Duodenal mucosa (tissue), 2 donors: ENCODE measurements at regions not wholly inside any gene's neighbourhood (a gene's known extent, or its start where the extent isn't known, plus 50 kb on each side); places are given as distances from the start of the nearest gene placed in this dataset.
"Not testable (repeated sequence)": the region's sequence is repeated elsewhere in the genome, so short reads cannot be mapped to it uniquely, and the experiment has no call there.

Source experiments
- H3K27ac ChIP-seq: one replicate; pipeline ENCODE4 v1.7.0; 2013; ENCODE audit warnings: low read depth, low read length
- H3K27me3 ChIP-seq, 2 donors: one replicate each; pipeline ENCODE4 v1.7.0; 2013; ENCODE audit warnings: low read length in 2 of 2, control low read depth in 1 of 2; ENCODE audit not compliant: insufficient read depth in 2 of 2, control insufficient read depth in 1 of 2
- H3K36me3 ChIP-seq, 2 donors: one replicate each; pipeline ENCODE4 v1.7.0; 2013; ENCODE audit warnings: low read length in 2 of 2, control low read depth in 1 of 2; ENCODE audit not compliant: insufficient read depth in 2 of 2, control insufficient read depth in 1 of 2
- H3K4me1 ChIP-seq, 2 donors: one replicate each; pipeline ENCODE4 v1.7.0; 2013; ENCODE audit warnings: low read length in 2 of 2, control low read depth in 1 of 2; ENCODE audit not compliant: insufficient read depth in 2 of 2, control insufficient read depth in 1 of 2
- H3K4me3 ChIP-seq, 2 donors: one replicate each; pipeline ENCODE4 v1.7.0; 2013; ENCODE audit warnings: low read length in 2 of 2, low read depth in 1 of 2
- H3K9ac ChIP-seq, 2 donors: one replicate each; pipeline ENCODE4 v1.7.0; 2013; ENCODE audit warnings: low read length in 2 of 2, low read depth in 1 of 2
- H3K9me3 ChIP-seq, 2 donors: one replicate each; pipeline ENCODE4 v1.7.0; 2013; ENCODE audit warnings: low read length in 2 of 2, control low read depth in 1 of 2; ENCODE audit not compliant: control insufficient read depth in 1 of 2

GRCh38 chr10:8312781-8313180, 258.3 kb downstream of the GATA3 start:
- Histone ChIP-seq H3K4me3 (no peak overlapping the region), H3K27ac (no peak overlapping the region), H3K9me3 (no peaks in the 10 kb centered on the region), H3K36me3 (no peaks in the 10 kb centered on the region), H3K9ac (no peak overlapping the region), H3K27me3 (no peaks in the 10 kb centered on the region), H3K4me1 (no peaks in the 10 kb centered on the region)

GRCh38 chr10:8314486-8314885, 260.0 kb downstream of the GATA3 start:
- no peaks in the 10 kb centered on the region for H3K36me3 ChIP-seq
- H3K27ac ChIP-seq, result no peak overlapping the region
- no peak overlapping the region for H3K9ac ChIP-seq
- H3K9me3 ChIP-seq, result no peaks in the 10 kb centered on the region
- no peaks in the 10 kb centered on the region for H3K4me1 ChIP-seq
- no peak overlapping the region for H3K4me3 ChIP-seq
- no peaks in the 10 kb centered on the region for H3K27me3 ChIP-seq

GRCh38 chr10:8315619-8316021, 261.1 kb downstream of the GATA3 start:
- no peaks in the 10 kb centered on the region for H3K27me3 ChIP-seq
- H3K4me1 ChIP-seq, result no peaks in the 10 kb centered on the region
- H3K9ac ChIP-seq, result no peak overlapping the region
- H3K27ac ChIP-seq, result no peak overlapping the region
- H3K4me3 ChIP-seq, result no peak overlapping the region
- no peaks in the 10 kb centered on the region for H3K9me3 ChIP-seq
- H3K36me3 ChIP-seq, result no peaks in the 10 kb centered on the region

- no peaks in the 10 kb centered on the region for H3K27me3 ChIP-seq
- H3K4me3 ChIP-seq, result no peak overlapping the region
- H3K9me3 ChIP-seq, result no peaks in the 10 kb centered on the region
- no peaks in the 10 kb centered on the region for H3K4me1 ChIP-seq
- no peak overlapping the region for H3K27ac ChIP-seq
- no peaks in the 10 kb centered on the region for H3K36me3 ChIP-seq
- no peak overlapping the region for H3K9ac ChIP-seq
Observed at GRCh38 chr10:8316284-8316683, 261.8 kb downstream of the GATA3 start.

- H3K9ac ChIP-seq, H3K27ac ChIP-seq, H3K9me3 ChIP-seq, H3K36me3 ChIP-seq, H3K4me3 ChIP-seq, H3K27me3 ChIP-seq, H3K4me1 ChIP-seq: not testable (repeated sequence)
Observed at GRCh38 chr10:8318429-8318828, 263.9 kb downstream of the GATA3 start.

GRCh38 chr10:8318956-8319355, 264.5 kb downstream of the GATA3 start:
- Histone ChIP-seq H3K27ac (no peak overlapping the region), H3K9ac (no peak overlapping the region), H3K9me3 (no peaks in the 10 kb centered on the region), H3K4me3 (no peak overlapping the region), H3K4me1 (no peaks in the 10 kb centered on the region), H3K36me3 (no peaks in the 10 kb centered on the region), H3K27me3 (no peaks in the 10 kb centered on the region)

GRCh38 chr10:8319704-8320103, 265.2 kb downstream of the GATA3 start:
- H3K9ac ChIP-seq, result no peak overlapping the region
- no peaks in the 10 kb centered on the region for H3K9me3 ChIP-seq
- no peaks in the 10 kb centered on the region for H3K4me1 ChIP-seq
- no peaks in the 10 kb centered on the region for H3K36me3 ChIP-seq
- no peaks in the 10 kb centered on the region for H3K27me3 ChIP-seq
- no peak overlapping the region for H3K4me3 ChIP-seq
- H3K27ac ChIP-seq, result no peak overlapping the region

- Histone ChIP-seq H3K36me3 (no peaks in the 10 kb centered on the region), H3K27me3 (no peaks in the 10 kb centered on the region), H3K4me1 (no peaks in the 10 kb centered on the region), H3K9ac (no peak overlapping the region), H3K4me3 (no peak overlapping the region), H3K9me3 (no peaks in the 10 kb centered on the region), H3K27ac (no peak overlapping the region)
Observed at GRCh38 chr10:8321990-8322389, 267.5 kb downstream of the GATA3 start.

GRCh38 chr10:8323428-8324054, 269.1 kb downstream of the GATA3 start:
- no peaks in the 10 kb centered on the region for H3K4me1 ChIP-seq
- no peak overlapping the region for H3K4me3 ChIP-seq
- H3K36me3 ChIP-seq, result no peaks in the 10 kb centered on the region
- no peak overlapping the region for H3K9ac ChIP-seq
- no peaks in the 10 kb centered on the region for H3K9me3 ChIP-seq
- no peak overlapping the region for H3K27ac ChIP-seq
- no peaks in the 10 kb centered on the region for H3K27me3 ChIP-seq

GRCh38 chr10:8325024-8325980, 270.8 kb downstream of the GATA3 start:
- Histone ChIP-seq H3K36me3 (no peaks in the 10 kb centered on the region), H3K9me3 (no peaks in the 10 kb centered on the region), H3K4me3 (no peak overlapping the region), H3K9ac (no peak overlapping the region), H3K27ac (no peak overlapping the region), H3K27me3 (no peaks in the 10 kb centered on the region), H3K4me1 (no peaks in the 10 kb centered on the region)
